Neural progenitor cell (in vitro differentiated cells): ENCODE measurements at regions not wholly inside any gene's neighbourhood (a gene's known extent, or its start where the extent isn't known, plus 50 kb on each side); places are given as distances from the start of the nearest gene placed in this dataset.
A peak's percentile ranks its signal among the peaks of the same experiment; 100 is the strongest.

Experiments
- DNase-seq: peaks from one replicate; pipeline ENCODE4 v3.0.0-alpha.2; 2016; ENCODE audit warnings: low spot score
- H2AFZ ChIP-seq: fragments of 200-600 bp; sonication (generic); replicated peaks from 2 replicates; pipeline ENCODE4 v1.6.1; 2016; ENCODE audit warnings: antibody characterized with exemption
- H3F3A ChIP-seq: fragments of 200-600 bp; sonication (generic); 2 replicates; pipeline ENCODE4 v1.6.1; 2016; ENCODE audit warnings: antibody characterized with exemption, low read depth
- H3K27ac ChIP-seq: fragments of 200-600 bp; sonication (generic); 2 replicates; pipeline ENCODE4 v1.5.1; 2016; ENCODE audit warnings: mild to moderate bottlenecking
- H3K27me3 ChIP-seq: fragments of 200-600 bp; sonication (generic); 2 replicates; pipeline ENCODE4 v1.6.1; 2016; ENCODE audit warnings: mild to moderate bottlenecking, moderate library complexity
- H3K36me3 ChIP-seq: fragments of 200-600 bp; sonication (generic); 2 replicates; pipeline ENCODE4 v1.5.1; 2016
- H3K4me1 ChIP-seq: fragments of 200-600 bp; sonication (generic); 2 replicates; pipeline ENCODE4 v1.6.1; 2016; ENCODE audit warnings: mixed run types
- H3K4me2 ChIP-seq: fragments of 200-600 bp; sonication (generic); 2 replicates; pipeline ENCODE4 v1.6.1; 2016
- H3K4me3 ChIP-seq: fragments of 200-600 bp; sonication (generic); 2 replicates; pipeline ENCODE4 v1.5.1; 2016
- H3K79me2 ChIP-seq: fragments of 200-600 bp; sonication (generic); 2 replicates; pipeline ENCODE4 v1.6.1; 2016; ENCODE audit warnings: low read depth
- H3K9ac ChIP-seq: fragments of 200-600 bp; sonication (generic); 2 replicates; pipeline ENCODE4 v1.6.1; 2016
- H3K9me3 ChIP-seq: fragments of 200-600 bp; sonication (generic); 2 replicates; pipeline ENCODE4 v1.5.1; 2016; ENCODE audit warnings: low read depth
- H4K20me1 ChIP-seq: fragments of 200-600 bp; sonication (generic); 2 replicates; pipeline ENCODE4 v1.6.1; 2016; ENCODE audit warnings: low read depth
- H3K27ac Mint-ChIP-seq: 3 replicates; pipeline ENCODE4 v1.8.0; 2021; ENCODE audit warnings: mixed read lengths
- H3K27me3 Mint-ChIP-seq: 2 replicates; pipeline ENCODE4 v1.8.0; 2022; ENCODE audit warnings: low read depth, mild to moderate bottlenecking, inconsistent platforms, moderate library complexity, mixed read lengths; ENCODE audit not compliant: insufficient read depth
- H3K36me3 Mint-ChIP-seq: 3 replicates; pipeline ENCODE4 v1.8.0; 2021; ENCODE audit warnings: mixed read lengths
- H3K4me1 Mint-ChIP-seq: 3 replicates; pipeline ENCODE4 v1.8.0; 2021; ENCODE audit warnings: mixed read lengths
- H3K4me3 Mint-ChIP-seq: 3 replicates; pipeline ENCODE4 v1.8.0; 2021; ENCODE audit warnings: mild to moderate bottlenecking, moderate library complexity, mixed read lengths
- H3K9me3 Mint-ChIP-seq: 3 replicates; pipeline ENCODE4 v1.8.0; 2020; ENCODE audit warnings: mixed read lengths
- EZH2 ChIP-seq: fragments of 200-600 bp; sonication (generic); IDR thresholded peaks from 2 replicates; pipeline ENCODE4 v1.6.1; 2017; ENCODE audit warnings: antibody characterized with exemption, mild to moderate bottlenecking, moderate library complexity
- EZH2phosphoT487 ChIP-seq: fragments of 200-600 bp; sonication (generic); IDR thresholded peaks from 2 replicates; pipeline ENCODE4 v1.6.1; 2017; ENCODE audit warnings: antibody characterized with exemption
- TF ChIP-seq, protein P1 (sequence below): fragments of 200-600 bp; sonication (generic); IDR thresholded peaks from 2 replicates; pipeline ENCODE4 v1.5.1; 2017; ENCODE audit warnings: antibody characterized with exemption, mild to moderate bottlenecking

DNA sequence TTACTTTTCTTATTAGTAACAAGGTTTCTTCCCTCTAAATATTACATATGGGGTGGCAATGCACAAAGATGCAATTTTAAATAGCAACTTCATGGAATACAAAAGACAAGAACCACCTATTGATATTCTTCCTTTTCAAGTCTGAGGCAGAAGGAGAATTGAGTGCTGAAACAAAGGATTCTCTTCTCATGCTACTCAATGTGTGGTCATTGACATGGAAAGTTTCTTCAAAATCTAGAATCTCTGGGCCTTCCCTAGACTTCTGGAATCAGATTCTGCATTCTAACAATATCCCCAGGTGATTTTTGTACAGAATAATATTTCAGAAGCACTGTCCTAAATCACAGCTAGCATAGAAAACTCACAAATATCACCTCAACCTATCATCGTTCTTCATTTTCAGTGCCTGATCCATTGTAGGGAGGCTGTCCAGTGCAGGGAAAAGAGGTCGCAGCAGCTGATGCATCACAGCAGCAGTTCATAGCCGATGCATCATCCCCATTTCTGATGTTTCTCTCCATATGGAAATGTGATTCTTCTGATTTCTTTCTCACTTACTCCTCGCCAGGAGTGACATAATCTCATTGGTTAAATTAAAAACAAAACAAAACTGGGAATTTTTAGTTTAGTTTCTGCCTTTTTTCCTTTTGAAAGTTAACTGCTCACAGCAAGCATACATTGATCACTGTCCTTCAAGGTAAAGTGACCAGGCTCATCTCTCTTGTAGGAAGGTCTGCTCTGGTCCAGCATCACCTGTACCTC, 139.5 kb upstream of the FAM83B start:
- Mint-ChIP-seq H3K4me1 (peaks cover 4% of the 10 kb centered on the region), H3K36me3 (no peaks in the 10 kb centered on the region), H3K27ac (no peak overlapping the region), H3K9me3 (no peaks in the 10 kb centered on the region), H3K27me3 (no peaks in the 10 kb centered on the region), H3K4me3 (no peak overlapping the region)
- Histone ChIP-seq H3F3A (no peaks in the 10 kb centered on the region), H3K4me1 (no peaks in the 10 kb centered on the region), H3K36me3 (no peaks in the 10 kb centered on the region), H3K9ac (no peak overlapping the region), H3K9me3 (no peaks in the 10 kb centered on the region), H3K27me3 (no peaks in the 10 kb centered on the region), H3K4me3 (no peak overlapping the region), H2AFZ (peak overlapping the region; percentile 6), H4K20me1 (no peaks in the 10 kb centered on the region), H3K4me2 (no peak overlapping the region), H3K27ac (no peak overlapping the region), H3K79me2 (no peaks in the 10 kb centered on the region)
- no peak for TF ChIP-seq EZH2phosphoT487
- TF ChIP-seq EZH2 = no peak
- TF ChIP-seq, protein P1, sequence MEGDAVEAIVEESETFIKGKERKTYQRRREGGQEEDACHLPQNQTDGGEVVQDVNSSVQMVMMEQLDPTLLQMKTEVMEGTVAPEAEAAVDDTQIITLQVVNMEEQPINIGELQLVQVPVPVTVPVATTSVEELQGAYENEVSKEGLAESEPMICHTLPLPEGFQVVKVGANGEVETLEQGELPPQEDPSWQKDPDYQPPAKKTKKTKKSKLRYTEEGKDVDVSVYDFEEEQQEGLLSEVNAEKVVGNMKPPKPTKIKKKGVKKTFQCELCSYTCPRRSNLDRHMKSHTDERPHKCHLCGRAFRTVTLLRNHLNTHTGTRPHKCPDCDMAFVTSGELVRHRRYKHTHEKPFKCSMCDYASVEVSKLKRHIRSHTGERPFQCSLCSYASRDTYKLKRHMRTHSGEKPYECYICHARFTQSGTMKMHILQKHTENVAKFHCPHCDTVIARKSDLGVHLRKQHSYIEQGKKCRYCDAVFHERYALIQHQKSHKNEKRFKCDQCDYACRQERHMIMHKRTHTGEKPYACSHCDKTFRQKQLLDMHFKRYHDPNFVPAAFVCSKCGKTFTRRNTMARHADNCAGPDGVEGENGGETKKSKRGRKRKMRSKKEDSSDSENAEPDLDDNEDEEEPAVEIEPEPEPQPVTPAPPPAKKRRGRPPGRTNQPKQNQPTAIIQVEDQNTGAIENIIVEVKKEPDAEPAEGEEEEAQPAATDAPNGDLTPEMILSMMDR = no peak
- no peak for DNase-seq

DNA sequence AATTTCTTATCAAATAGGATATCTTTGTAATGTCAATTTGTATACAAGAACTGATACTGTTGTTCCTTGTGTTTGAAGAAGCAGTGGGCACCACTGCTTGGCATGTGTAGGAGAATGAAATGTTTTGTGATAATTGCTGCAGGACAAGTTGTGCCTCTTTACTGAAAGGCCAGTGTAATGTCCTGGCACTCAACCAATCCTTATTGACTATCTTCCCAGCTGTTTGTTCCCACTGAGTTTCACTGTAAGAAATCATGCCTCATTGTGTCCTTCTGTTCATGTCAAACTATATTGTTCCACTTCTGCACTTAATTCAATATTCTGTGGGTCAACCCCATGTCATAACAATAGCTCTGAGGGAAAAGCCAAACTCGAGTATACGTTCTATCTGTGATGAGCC, 136.1 kb upstream of the FAM83B start:
- H3K79me2 ChIP-seq = no peaks in the 10 kb centered on the region
- no peak overlapping the region for H3K4me2 ChIP-seq
- no peaks in the 10 kb centered on the region for H3K36me3 ChIP-seq
- no peaks in the 10 kb centered on the region for H3F3A ChIP-seq
- Mint-ChIP-seq H3K27me3 (no peaks in the 10 kb centered on the region), H3K9me3 (no peaks in the 10 kb centered on the region), H3K27ac (no peak overlapping the region), H3K36me3 (no peaks in the 10 kb centered on the region), H3K4me3 (no peak overlapping the region), H3K4me1 (peaks cover 4% of the 10 kb centered on the region)
- TF ChIP-seq EZH2phosphoT487 = no peak
- TF ChIP-seq, protein P1 = no peak
- no peak for TF ChIP-seq EZH2
- no peaks in the 10 kb centered on the region for H3K4me1 ChIP-seq
- H2AFZ ChIP-seq = no peak overlapping the region
- no peak for DNase-seq
- H3K27me3 ChIP-seq = no peaks in the 10 kb centered on the region
- no peak overlapping the region for H3K9ac ChIP-seq
- H3K27ac ChIP-seq = no peak overlapping the region
- H3K4me3 ChIP-seq = no peak overlapping the region
- H3K9me3 ChIP-seq = no peaks in the 10 kb centered on the region
- no peaks in the 10 kb centered on the region for H4K20me1 ChIP-seq

DNA sequence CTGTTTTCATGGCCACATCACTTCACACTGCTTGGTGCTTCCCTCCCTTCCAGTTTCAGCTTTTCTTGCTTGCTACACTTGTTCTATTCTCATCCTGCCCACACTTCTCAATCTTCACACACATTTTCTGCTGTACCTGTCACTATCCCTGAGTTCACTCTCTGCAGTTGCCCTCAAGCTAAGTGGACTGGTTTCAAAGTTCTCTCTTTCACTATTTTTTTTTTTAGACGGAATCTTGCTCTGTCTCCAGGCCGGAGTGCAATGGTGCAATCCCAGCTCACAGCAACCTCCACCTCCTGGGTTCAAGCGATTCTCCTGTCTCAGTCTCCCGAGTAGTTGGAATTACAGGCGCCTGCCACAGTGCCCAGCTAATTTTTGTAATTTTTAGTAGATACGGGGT, 130.6 kb upstream of the FAM83B start:
- Histone ChIP-seq H3K9me3 (no peaks in the 10 kb centered on the region), H2AFZ (no peak overlapping the region), H3K27me3 (no peaks in the 10 kb centered on the region), H3K79me2 (no peaks in the 10 kb centered on the region), H3K36me3 (no peaks in the 10 kb centered on the region), H3K4me3 (no peak overlapping the region), H3K4me2 (no peak overlapping the region), H3K27ac (no peak overlapping the region), H3F3A (peaks cover 4% of the 10 kb centered on the region), H3K9ac (no peak overlapping the region), H3K4me1 (peaks cover 23% of the 10 kb centered on the region), H4K20me1 (no peaks in the 10 kb centered on the region)
- Mint-ChIP-seq H3K4me1 (peaks cover 26% of the 10 kb centered on the region), H3K27me3 (no peaks in the 10 kb centered on the region), H3K27ac (no peak overlapping the region), H3K4me3 (no peak overlapping the region), H3K9me3 (no peaks in the 10 kb centered on the region), H3K36me3 (no peaks in the 10 kb centered on the region)
- TF ChIP-seq EZH2 (no peak), EZH2phosphoT487 (no peak)
- TF ChIP-seq, protein P1 = no peak
- no peak for DNase-seq
